HG03520 (cell line): ENCODE measurements at regions not wholly inside any gene's neighbourhood (a gene's known extent, or its start where the extent isn't known, plus 50 kb on each side); places are given as distances from the start of the nearest gene placed in this dataset.

ENCODE experiments used
- ATAC-seq: cut with Tn5 transposase; IDR thresholded peaks from one replicate; pipeline ENCODE4 v1.9.1; 2021; ENCODE audit warnings: mild to moderate bottlenecking, moderate library complexity; ENCODE audit not compliant: unreplicated experiment

DNA sequence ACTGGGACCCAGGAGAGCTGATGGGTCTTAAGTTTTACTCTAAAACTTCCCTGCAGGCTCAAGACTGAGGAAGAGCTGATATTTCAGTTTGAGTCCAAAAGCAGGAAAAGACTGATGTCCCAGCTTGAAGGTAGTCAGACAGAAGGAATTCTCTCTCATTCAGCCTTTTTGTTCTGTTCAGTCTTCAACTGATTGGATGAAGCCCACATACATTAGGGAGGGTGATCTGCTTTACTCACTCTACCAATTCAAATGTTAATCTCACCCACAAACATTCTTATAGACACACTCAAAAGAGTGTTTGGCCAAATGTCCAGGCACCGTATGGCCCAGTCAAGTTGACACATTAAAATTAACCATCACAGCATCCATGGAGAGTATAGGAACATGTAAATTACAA lies 173.5 kb downstream of the KCNRG start:
- ATAC-seq = no peak

DNA sequence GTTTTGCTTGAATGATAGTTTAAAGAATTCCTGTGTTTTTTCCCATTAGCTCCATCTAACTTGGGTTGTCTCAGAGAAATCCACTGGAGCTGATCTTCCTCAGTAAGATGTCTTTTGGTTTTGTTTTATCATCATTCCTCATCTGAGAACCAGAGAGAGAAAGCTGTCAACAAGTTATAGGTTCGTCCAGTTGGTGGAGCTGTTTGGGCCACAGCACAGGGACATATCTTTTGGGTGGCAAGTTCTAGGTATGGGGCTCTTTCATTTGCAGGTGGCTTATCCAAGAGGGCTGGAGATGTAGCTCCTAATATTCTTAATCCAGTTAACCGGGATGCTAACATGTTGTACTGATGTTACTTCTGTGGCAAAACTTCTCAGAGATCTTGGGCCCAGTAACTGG lies 174.2 kb downstream of the KCNRG start:
- no peak for ATAC-seq

DNA sequence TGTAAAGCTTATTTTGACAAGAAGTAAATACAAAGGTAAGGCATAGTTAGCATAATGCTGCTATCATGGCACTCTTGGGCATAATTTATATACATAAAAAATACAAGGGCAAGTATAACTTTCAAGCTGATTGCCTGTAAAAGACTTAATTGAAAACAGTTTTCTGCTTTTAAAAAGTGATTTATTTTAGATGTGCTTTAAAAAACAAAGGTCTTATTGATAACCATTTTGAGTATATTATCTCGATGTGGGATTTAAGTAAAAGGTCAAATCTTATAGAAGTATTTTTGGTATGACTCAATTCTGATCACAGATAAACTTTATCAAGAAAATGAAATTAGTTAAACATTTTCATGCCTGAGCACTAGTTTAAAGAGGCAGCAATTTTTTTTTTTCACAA lies 175.8 kb downstream of the KCNRG start:
- no peak for ATAC-seq

DNA sequence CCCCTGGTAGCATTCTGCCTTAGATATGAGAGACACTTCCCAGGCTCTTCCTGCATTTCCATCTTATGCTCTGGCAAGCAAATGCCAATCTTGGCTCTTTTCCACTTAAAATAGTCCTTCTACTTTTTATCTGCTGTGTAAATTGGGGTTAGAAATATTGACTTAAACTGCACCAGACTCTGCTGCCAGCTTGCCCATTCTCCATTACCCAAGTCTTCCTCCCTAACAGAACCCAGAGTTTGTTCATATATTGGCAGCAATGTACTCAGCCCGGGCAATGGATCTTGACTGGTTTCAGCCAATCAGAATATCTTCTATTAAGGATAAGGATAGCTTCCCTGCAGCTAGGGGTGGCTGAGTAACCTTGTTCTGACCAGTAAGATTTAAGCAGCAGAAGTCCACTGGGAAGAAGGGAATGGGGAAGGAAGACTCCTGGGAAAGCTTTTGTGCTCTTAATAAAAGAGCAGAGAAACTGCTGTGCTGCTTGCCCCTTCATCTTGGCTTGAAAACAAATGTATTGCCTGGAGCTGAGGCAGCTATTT lies 177.1 kb downstream of the KCNRG start:
- no peak for ATAC-seq

DNA sequence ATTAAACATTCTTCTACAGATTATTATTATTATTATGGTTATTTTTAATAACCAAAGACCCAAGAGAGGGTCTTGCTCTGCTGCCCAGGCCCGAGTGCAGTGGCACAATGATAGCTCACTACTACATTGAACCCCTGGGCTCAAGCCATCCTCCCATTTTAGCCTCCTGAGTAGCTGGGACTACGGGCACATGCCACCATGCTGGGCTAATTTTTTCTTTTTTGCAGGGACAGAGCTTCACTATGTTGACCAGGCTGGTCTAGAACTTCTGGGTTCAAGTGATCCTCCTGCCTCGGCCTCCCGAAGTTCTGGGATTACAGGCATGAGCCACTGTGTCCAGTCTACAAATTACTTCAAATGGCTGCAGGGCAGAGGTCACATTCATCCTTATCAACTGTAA lies 179.8 kb downstream of the KCNRG start:
- no peak for ATAC-seq

DNA sequence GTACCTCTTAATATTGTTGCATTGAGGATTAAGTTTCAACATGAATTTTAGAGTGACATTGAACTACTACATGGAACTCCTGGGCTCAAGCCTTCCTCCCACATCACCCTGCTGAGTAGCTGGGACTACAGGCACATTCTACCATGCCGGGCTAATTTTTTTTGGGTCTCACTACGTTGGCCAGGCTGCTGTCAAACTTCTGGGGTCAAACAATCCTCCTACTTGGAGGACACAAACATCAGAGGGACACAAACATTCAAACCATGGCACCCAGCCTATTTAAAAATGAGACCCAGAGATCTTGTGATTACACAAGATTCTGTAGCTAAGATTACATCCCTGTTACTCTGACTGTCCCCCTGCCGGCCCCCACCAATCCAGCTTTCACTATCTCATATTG lies 180.9 kb downstream of the KCNRG start:
- no peak for ATAC-seq

DNA sequence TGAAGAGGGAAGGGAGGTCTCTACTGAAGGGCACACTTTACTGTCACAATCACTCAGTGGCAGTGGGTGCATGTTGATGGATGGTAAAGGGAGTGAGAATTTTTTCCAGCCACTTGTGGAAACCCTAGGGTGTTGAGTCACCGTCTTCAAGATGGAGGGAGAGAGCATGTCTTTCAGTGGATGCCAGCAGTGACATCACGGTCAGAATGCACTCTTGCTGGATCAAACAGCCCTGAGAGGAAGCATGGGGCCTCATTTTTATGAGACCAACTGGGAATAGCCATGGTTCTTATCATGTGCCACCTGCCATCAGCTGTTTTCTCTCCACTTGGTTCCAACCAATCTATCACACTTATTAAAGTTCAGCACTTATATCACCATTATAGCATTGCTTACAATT lies 182.5 kb downstream of the KCNRG start:
- no peak for ATAC-seq

DNA sequence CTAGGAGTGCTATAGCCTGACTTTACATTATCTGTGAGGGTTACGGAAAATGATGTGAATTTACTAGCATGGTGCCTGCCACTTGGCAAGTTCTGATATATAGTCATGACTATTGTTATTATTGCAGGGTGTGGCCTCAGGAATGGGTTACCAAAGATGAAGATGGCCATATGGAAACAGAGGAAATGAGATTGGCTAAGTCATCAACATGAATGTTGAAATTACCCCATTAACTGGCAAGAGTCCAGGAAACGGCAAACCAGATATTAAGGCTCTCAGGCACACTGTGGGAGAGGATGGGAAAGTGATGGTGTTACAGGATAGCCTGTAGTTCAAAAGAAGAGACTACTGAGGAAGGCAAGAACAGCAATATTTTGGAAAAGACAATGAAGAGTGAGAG lies 183.3 kb downstream of the KCNRG start:
- ATAC-seq = no peak

DNA sequence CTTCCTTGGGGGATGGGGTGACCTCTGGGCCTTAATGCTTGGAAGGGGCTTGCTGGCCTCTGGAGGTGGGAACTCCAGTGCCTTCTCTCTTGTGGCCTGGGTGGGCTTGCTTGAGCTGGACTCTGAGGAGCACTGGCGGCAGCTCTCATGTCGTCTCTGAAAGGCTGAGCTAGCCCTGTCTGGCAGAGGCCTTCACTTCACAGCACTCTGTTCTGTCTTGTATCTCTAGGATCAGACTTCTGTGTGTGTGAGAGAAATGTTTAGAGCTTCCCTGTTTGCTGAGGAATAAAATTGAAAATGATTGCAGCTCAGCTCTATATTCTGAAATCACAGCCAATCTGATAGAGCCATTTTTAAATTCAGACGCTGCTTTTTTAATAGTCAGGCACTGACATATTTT lies 185.3 kb downstream of the KCNRG start:
- ATAC-seq = no peak

DNA sequence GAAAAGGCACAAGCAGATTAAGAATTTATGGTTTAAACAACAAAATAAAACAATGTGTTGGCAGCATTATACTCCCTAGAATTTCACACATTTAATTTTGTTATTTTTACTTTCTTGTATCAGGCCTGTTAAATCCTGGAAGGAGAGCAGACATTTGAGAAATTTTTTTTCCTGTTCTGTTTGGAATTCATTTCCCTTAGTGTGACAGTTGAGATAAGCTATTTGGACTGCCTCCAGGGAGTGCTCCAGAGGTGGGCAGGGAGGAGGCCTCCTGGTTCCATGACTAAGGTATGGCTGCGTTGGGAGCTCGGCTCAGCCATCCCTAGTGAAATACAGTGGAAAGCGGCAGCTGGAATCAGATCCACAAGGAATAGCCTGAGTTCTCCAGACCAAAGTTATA lies 185.7 kb downstream of the KCNRG start:
- ATAC-seq = no peak

DNA sequence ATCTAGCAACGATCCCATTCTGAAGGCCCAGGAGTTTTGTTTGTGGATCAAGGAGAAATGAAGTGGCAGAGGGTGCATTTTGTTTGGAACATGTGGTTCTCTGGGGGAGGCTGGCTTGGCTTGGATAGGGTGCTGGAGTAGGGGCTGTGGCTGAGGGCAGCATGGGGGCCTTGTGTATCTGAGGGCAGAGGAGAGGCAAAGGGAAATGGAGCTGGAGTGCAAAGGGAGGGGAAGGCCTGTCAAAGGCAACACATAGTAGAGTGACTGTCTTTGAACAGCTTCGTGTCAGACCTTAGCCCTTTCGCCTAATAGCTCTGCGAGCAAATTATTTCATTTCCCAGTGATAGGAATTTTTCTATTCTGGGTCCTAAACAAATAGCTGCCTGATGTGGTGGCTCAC lies 187.2 kb downstream of the KCNRG start:
- ATAC-seq = no peak

DNA sequence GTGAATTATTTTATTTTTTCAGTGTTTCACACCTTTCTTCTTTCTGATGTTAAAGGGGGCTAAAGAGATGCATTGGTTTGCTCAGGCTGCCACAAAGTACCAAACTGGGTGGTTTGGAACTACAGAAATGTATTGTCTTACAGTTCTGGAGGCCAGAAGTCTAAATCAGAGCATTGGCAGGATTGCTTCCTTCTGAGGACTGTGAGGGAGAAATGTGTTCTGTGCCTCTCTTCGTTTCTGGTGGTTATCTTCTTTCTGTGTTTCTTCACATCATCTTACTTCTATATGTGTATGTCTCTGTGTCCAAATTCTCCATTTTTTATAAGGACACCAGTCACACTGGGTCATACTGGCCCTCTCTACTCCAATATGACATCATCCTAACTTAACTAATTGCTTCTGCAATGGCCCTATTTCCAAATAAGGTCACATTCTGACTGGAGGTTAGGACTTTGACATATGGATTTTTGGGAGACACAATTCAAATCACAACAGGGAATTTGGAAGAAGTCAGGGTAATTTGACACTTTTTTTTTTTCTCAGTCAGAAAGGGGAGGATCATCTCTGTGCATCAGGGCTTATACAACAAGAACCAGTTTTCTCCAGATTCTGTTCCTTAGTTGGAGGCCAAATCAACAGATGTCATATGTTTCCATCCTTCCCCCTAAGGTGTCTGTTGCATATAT lies 188.2 kb downstream of the KCNRG start:
- ATAC-seq = no peak

DNA sequence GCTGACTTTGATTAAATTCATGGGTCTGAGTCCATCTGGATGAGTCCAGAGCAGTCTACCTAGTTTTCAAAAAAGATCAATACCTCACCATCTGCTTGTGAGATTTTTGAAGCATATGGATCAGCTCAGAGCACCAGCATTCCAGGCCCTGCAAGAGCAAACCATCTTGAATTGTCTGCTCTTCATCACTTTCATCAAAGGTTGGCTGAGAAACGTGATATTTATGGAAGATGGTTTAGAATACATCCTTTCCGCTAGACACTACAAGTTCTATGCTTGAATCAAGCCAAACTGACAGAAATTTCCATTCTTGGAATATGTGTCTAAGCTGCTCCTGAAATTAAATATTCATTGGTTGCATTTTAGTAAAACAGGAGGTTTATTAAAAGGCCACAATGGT lies 190.3 kb downstream of the KCNRG start:
- no peak for ATAC-seq

DNA sequence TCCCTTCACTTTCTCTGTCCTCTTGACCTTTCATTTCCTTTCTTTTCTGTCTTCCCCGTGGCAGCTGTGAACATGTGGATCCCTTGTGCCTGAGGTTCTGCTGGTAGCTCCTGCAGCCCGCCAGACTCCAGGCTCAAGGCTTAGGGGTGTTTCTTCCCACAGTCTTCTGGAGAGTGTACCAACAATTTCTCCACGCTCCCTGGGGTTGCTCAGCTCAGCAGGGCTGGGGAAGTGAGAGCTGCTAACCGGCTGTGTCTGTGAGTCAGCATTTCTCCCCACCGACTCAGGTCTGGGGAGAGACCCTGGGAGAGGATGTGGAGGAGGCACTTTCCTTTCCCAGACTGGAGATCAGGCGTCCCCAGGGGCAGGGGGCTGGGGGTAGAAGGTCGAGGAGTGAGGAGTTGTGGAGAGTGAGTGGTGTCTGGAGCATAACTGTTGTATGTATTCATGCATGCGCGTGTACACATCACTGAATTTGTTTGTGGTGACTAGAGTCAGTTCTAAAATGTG lies 193.6 kb downstream of the KCNRG start:
- no peak for ATAC-seq

DNA sequence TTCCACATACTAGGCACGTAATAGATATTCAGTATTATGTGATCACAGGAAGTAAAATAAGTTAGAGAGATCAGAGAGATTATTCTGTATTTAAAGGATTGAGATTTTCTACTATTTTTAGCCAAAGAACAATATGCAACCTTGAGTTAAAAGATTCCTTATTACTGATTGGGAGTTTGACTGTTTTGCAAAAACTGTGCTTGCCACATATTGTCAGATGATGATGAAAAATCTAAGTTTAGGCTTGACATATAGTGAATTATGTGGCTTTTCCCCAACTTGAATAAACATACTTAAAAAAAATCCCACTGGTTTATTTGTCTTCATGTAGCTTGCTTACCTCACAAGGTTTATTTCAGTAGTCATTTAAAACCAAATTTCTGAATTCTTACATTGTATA lies 194.4 kb downstream of the KCNRG start:
- ATAC-seq = no peak

DNA sequence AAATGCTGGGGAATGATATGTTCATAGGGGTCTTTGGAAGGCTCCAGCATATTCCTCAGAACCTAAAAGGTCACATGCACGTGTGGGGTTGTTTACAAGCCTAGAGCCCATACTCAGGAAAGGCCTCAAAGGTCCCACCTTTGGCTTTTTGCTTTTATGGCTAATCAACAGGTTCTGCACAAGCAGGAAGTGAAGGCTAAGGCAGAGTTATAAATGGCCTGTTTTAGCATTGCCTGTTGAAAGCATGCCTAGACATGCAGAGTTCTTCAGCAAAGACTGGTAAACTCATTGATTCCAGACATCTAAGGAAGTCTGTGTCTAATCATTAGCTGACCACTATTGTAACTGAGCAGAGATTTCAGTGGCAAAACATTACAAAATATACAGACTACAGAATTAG lies 198.3 kb downstream of the KCNRG start:
- ATAC-seq = no peak

DNA sequence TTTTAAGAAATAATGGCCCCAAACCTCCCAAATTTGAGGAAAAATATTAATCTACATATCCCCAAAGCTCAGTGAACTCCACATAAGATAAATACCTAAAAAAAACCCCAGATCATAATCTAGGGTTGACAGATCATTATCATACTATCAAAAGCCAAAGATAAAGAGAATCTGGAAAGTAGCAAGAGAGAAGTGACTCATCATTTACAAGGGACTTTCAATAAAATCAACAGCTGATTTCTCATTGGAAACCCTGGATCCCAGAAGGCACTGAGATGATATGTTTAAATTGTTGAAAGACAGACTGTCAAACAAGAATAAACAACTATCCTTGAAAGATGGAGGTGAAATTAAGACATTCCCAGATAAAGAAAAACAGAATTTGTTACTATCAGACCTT lies 199.3 kb downstream of the KCNRG start:
- no peak for ATAC-seq

DNA sequence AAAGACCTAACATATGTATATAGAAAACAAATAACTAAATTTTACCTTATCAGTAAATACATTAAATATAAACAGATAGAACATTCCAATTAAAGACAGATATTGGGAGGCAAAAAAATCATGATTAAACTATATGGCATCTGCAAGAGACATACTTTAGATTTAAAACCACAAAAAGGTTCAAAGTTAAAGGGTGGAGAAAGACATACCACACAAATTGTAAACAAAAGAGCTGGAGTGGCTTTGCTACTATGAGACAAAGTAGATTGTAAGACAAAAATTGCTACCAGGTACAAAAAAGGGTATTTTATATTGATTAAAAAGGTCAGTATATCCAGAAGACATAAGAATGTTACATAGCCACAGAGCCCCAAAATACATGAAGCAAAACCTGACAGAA lies 200.2 kb downstream of the KCNRG start:
- no peak for ATAC-seq

DNA sequence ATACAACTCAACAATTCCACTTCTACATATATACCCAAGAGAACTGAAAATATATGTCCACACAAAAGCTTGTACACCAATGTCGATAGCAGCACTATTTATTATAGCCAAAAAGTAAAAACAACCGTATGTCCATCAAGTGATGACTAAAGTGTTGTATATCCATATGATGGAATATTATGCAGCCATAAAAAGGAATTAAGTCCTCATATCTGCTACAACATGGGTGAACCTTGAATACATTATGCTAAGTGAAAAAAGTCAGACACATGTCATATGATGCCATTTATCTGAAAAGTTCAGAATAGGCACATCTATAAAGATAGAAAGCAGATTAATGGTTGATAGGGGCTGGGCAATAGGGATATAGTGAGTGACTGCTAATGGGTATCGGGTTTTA lies 204.5 kb downstream of the KCNRG start:
- ATAC-seq = no peak

DNA sequence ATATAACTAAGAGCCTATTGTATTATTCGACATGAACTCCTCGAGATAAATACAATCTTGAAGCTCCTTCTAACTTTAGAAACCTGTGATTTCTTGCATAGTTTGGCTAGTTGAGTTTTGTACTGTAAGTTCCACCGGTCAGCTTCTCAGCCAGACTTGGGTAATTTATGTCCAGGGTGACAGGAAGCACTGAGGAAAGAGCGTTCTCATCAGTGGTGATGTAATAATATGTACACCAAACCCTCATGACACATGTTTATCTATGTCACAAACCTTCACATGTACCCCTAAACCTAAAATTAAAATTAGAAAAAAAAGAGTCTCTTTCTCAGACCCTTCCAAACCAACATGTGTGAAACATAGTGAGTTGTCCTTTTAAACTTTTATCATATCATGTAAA lies 205.7 kb downstream of the KCNRG start:
- ATAC-seq = no peak

DNA sequence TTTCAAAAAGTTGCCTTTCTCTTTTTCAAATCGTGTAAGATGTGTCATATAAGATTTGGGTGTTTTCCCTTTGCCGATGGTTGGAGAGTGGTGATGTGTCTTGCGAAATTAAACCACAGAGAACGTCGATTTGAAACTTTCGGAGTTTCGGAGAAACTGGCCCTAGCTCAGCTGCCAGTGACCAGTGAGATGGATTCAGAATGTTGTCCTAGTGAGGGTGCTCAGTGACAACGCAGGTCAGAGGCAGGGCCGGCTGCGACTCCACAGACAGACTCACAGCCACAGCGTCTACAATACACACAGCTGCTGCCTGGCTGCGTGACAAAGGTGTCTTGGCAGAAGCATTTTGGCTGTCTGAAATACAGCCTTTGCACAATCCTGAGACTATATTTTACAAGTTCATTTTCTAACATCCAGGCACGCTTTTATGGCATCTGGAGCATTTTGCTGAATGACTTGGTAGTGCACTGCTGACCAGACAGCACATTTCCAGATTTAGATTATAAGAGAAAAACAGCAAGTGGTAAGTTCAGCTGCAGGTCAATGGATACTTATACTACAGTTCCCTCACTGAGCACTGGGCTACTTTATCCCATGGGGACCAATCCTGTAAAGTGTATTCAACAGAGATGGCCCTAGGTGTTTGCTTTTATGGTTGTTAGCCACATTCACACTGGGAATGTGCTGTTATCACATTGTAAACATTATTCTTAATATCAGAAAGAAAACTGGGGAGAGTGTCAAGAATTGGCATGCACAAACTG lies 207.5 kb downstream of the KCNRG start:
- no peak for ATAC-seq

DNA sequence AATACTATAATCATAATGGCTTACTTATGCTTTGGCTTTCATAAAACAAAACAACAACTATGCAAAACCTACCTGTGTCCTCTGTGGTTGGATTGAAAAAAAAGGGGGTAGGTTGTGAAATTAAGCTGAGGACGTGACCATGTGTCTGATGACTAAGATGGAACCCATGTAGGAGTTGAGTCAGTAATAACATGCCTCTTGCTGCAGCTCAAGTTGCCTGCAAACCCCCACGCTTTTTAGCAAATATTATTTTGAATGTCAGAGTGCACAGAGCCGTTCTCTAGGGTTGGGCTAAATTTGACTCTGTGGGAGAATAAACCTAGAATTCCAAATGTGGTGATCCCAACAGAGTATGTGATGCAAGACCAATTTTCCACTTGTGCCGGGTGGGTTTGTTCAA lies 209.3 kb downstream of the KCNRG start:
- ATAC-seq = peak; percentile 78
